HG03064 (cell line): ENCODE measurements at regions not wholly inside any gene's neighbourhood (a gene's known extent, or its start where the extent isn't known, plus 50 kb on each side); places are given as distances from the start of the nearest gene placed in this dataset.
"Not testable (repeated sequence)": the region's sequence is repeated elsewhere in the genome, so short reads cannot be mapped to it uniquely, and the experiment has no call there.

ENCODE experiments used
- ATAC-seq: cut with Tn5 transposase; IDR thresholded peaks from one replicate; pipeline ENCODE4 v1.9.1; 2021; ENCODE audit warnings: low read depth; ENCODE audit not compliant: unreplicated experiment

DNA sequence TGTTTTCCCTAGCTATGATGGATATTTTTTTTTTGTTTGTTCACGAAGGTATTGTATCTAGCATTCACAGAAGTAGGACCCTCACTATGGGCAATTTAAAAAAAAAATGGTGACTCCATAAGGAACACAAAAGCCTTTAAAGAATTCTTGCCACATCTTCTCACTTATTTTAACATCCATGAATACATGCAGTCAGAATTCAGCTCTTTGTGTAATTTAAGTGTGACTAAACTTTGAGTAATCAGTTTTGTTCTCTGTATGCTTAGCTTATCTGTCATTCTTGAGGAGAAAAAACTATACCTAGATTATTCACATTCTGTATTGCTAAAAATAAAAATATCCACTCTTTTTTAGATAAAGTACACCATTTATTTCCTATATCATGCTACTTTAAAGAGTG, 313.2 kb upstream of the KCND2 start:
- no peak for ATAC-seq

- ATAC-seq, result no peak
Observed at GRCh38 chr7:119963654-119964053, 309.3 kb upstream of the KCND2 start.

DNA sequence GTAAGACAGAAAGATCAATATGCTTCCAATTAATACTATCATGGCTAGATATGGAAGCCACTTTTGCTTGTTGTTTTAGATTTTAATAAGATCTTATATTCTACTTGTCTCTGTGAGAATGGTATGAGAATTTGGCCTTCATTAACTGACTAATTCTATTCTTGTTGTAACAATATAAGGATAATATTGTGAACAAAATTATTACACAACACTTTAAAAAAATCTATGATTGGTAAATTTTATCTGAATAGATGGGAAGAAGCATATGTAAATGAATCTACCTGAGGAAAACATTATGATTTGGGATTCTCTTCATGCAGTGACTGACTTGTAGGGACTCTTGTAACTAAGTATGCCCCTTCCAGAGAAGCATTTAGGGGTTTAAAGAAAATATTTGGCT, 308.9 kb upstream of the KCND2 start:
- ATAC-seq, result no peak

DNA sequence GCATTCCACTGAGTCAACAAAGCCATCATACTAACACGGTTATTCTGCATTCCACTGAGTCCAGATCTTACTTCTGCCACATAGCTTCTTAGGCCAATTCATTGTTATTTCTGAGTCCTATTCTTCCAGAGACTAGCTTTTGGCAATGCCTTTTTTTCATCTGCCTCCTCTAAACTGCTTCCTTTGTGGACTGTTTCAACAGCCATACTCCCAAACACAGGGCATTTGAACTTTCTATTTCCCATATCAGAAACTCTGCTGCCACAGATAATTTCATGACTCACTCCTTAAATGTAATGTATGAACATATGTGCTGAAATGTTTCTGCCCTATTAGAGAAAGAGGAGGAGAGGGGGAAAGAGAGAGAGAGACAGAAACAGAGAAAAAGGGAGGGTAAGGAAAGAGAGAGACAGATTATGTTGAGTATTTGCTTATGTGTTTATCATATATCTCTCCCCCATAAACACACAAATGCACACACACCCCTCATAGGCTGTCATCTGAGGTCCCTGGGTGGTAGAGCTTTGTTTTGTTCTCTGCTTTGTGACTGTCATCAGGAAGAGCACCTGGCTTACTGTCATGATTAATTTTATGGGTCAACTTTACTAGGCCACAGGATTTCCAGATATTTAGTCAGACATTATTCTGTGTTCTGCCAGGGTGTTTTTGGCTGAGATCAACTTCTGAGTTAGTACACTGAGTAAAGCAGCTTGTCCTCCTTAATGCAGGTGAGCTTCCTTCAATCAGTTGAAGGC, 308.0 kb upstream of the KCND2 start:
- ATAC-seq, result no peak

- no peak for ATAC-seq
Observed at GRCh38 chr7:119967221-119967620, 305.8 kb upstream of the KCND2 start.

- not testable (repeated sequence) for ATAC-seq
Observed at GRCh38 chr7:119968411-119968810, 304.6 kb upstream of the KCND2 start.

- ATAC-seq, result no peak
Observed at GRCh38 chr7:119969054-119969453, 303.9 kb upstream of the KCND2 start.

DNA sequence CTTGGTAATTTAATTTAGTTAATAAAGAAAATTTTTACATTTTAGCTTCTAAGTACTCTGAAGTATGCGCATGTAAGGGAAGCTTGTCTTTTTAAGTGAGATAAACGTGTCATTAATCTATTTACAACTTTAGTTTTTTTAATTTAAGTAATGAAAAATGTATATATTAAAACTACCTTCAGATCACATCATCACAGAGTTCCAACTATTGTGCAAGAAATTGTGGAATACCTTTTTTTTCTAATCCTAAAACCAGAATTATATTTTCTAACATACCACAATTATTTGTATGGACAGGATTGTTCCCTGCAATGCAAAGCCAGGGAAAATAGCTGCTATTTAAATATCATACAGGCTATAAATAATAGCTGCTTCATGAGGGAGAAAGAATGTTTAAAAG, 303.2 kb upstream of the KCND2 start:
- ATAC-seq, result no peak

GRCh38 chr7:119974972-119975371, 298.0 kb upstream of the KCND2 start:
- ATAC-seq, result no peak

DNA sequence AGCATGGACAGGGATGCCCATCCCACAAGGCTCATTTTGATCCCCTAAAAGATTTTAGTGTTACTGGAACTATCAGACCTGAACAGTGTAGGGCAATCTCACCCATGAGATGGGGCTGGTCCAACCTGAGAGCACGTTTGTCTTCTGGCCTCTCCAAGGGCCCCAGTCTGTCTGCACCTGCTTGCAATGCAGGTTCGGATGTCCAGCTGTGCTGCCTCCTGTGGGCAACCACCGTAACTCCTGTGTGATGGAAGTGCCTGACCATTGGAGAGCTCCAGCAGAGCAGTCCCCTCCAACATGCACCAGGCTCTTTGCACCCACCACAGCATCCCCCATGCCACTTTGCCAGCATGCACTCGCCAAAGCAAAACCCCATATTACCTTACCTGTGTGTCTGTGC, 290.1 kb upstream of the KCND2 start:
- ATAC-seq, result no peak

- no peak for ATAC-seq
Observed at GRCh38 chr7:119983468-119983867, 289.5 kb upstream of the KCND2 start.

DNA sequence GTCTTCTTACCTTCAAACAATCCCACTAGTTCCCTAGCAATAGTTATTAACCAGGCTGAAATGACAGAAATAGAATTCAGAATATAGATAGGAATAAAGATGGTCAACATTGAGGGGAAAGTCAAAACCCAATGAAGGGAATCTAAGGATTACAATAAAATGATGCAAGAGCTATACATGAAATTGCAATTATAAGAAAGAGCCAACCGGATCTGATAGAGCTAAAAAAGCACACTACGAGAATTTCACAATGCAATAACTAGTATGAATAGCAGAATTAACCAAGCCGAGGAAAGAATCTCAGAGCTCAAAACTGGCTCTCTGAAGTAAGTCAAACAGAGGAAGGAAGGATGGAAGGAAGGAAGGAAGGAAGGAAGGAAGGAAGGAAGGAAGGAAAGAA, 288.7 kb upstream of the KCND2 start:
- no peak for ATAC-seq

- ATAC-seq, result no peak
Observed at GRCh38 chr7:119988401-119988800, 284.6 kb upstream of the KCND2 start.

DNA sequence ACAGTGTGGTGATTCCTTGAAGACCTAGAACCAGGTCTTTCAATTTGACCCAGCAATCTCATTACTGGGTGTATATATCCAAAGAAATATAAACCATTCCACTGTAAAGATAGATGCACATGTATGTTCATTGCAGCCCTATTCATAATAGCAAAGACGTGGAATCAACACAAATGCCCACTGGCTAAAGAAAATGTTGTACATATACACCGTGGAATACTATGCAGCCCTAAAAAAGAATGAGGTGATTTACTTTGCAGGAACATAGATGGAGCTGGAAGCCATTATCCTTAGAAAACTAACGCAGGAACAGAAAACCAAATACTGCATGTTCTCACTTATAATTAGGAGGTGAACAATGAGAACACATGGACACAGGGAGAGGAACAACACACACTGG, 278.0 kb upstream of the KCND2 start:
- no peak for ATAC-seq

DNA sequence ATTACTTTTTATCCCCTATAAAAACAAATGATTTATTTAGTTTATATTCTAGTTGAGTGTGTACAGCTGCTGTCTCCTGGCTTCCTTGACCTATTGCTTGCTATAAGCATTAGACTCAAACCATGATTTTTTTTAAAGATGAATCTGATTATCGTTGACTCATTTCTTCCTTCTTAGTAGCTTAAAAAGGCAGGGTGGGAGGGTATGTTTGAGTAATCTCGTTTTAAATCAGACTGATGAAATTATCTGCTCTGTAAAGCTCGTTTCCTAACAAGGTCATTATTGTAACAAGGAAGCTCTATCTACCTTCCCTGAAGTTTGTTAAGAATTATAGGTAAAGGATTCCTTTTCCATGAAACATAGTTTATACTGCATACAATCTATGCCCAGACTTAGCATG, 276.3 kb upstream of the KCND2 start:
- ATAC-seq, result no peak

- ATAC-seq, result no peak
Observed at GRCh38 chr7:119999738-120000475, 273.1 kb upstream of the KCND2 start.

DNA sequence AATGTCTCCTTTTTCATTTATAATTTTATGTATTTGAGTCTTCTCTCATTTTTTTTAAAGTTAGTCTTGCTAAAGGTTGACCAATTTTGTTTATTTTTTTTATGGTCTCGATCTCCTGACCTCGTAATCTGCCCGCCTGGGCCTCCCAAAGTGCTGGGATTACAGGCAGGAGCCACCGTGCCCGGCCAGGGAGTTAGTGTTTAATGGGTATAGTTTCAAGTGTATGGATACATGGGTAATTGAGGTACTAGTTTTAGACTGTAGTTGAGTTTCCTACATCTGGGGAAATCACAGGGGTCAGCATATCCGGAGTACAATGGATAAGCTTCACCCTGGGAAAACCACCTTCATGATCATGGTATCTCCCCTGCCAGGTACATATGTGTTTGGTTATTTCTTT, 267.3 kb upstream of the KCND2 start:
- ATAC-seq, result no peak

GRCh38 chr7:120014301-120014700, 258.7 kb upstream of the KCND2 start:
- ATAC-seq, result not testable (repeated sequence)

- no peak for ATAC-seq
Observed at GRCh38 chr7:120014925-120015465, 258.0 kb upstream of the KCND2 start.

- no peak for ATAC-seq
Observed at GRCh38 chr7:120021085-120021484, 251.9 kb upstream of the KCND2 start.

DNA sequence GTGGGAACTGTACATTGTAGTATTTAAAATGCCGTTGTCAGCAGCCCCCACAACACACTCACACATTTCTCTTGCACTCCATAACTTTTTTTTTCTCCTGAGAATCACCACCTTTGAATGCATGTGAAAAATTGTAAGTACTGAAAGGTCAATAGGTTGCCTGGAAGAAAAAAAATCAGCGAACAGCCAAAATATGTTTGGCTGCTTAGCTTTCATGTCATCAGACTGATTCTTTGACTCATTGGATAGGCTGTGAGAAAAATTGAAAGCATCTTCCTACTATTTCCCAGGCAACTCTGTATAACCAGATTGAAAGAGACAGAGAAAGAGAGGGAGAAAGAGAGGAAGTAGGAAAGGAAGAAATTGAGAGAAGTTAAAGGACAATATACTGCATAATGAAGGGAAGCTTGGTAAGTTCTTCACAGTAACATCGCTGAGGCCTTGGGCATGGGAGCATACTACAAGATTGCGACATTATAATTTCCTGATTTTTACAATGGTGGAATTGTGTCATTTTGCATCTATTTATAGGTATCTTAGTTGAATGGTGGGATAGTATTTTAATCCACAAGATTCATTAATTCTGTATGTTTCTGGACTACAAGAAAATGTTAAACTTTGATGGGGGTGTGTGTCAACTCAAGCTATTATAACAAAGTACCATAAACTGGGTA, 249.3 kb upstream of the KCND2 start:
- no peak for ATAC-seq
